DOHH2 (cell line): ENCODE measurements at regions not wholly inside any gene's neighbourhood (a gene's known extent, or its start where the extent isn't known, plus 50 kb on each side); places are given as distances from the start of the nearest gene placed in this dataset.

Experiments
- H3F3A ChIP-seq: fragments of 200-600 bp; sonication (generic), shearing (Covaris generic); 2 replicates; pipeline ENCODE4 v1.6.0; 2016; ENCODE audit warnings: antibody characterized with exemption, mild to moderate bottlenecking; ENCODE audit not compliant: control insufficient read depth, insufficient read depth
- H3K27ac ChIP-seq: fragments of 200-600 bp; sonication (generic); 2 replicates; pipeline ENCODE4 v1.5.1; 2014; ENCODE audit warnings: low read depth, mild to moderate bottlenecking, low read length, moderate library complexity
- H3K27me3 ChIP-seq: fragments of 200-600 bp; sonication (generic); 2 replicates; pipeline ENCODE4 v1.6.1; 2014; ENCODE audit warnings: mild to moderate bottlenecking, low read length, mixed read lengths; ENCODE audit not compliant: control insufficient read depth
- H3K36me3 ChIP-seq: fragments of 200-600 bp; sonication (generic); 2 replicates; pipeline ENCODE4 v1.6.1; 2014; ENCODE audit warnings: mild to moderate bottlenecking, low read length, moderate library complexity, mixed read lengths; ENCODE audit not compliant: control insufficient read depth
- H3K4me1 ChIP-seq: fragments of 200-600 bp; sonication (generic); 2 replicates; pipeline ENCODE4 v1.6.1; 2014; ENCODE audit warnings: mild to moderate bottlenecking, low read length, mixed read lengths; ENCODE audit not compliant: control insufficient read depth
- H3K4me2 ChIP-seq: fragments of 200-600 bp; sonication (generic); 2 replicates; pipeline ENCODE4 v1.6.0; 2014; ENCODE audit warnings: mild to moderate bottlenecking, low read length, moderate library complexity
- H3K4me3 ChIP-seq: fragments of 200-600 bp; sonication (generic); 2 replicates; pipeline ENCODE4 v1.5.1; 2014; ENCODE audit warnings: mild to moderate bottlenecking, low read length, mixed read lengths
- H3K79me2 ChIP-seq: fragments of 200-600 bp; sonication (generic); 2 replicates; pipeline ENCODE4 v1.6.1; 2014; ENCODE audit warnings: mild to moderate bottlenecking, low read length, mixed read lengths; ENCODE audit not compliant: control insufficient read depth
- H3K9me2 ChIP-seq: fragments of 200-600 bp; sonication (generic); replicated peaks from 2 replicates; pipeline ENCODE4 v1.6.1; 2014; ENCODE audit warnings: mild to moderate bottlenecking, low read length, mixed read lengths; ENCODE audit not compliant: control insufficient read depth
- H3K9me3 ChIP-seq: fragments of 200-600 bp; sonication (generic); 2 replicates; pipeline ENCODE4 v1.6.1; 2014; ENCODE audit warnings: antibody characterized with exemption, low read length, mixed read lengths; ENCODE audit not compliant: control insufficient read depth, insufficient read depth
- H4K20me1 ChIP-seq: fragments of 200-600 bp; sonication (generic); 2 replicates; pipeline ENCODE4 v1.6.0; 2014; ENCODE audit warnings: low read depth, mild to moderate bottlenecking, antibody characterized with exemption, low read length, moderate library complexity; ENCODE audit not compliant: control insufficient read depth, insufficient read depth
- CTCF ChIP-seq: fragments of 200-600 bp; sonication (generic); IDR thresholded peaks from one replicate; pipeline ENCODE4 v1.5.1; 2014; ENCODE audit warnings: antibody characterized with exemption, mild to moderate bottlenecking, low read depth, low read length; ENCODE audit not compliant: poor library complexity, severe bottlenecking
- EZH2phosphoT487 ChIP-seq: fragments of 200-600 bp; sonication (generic); IDR thresholded peaks from 2 replicates; pipeline ENCODE4 v1.6.1; 2017; ENCODE audit warnings: borderline replicate concordance, mild to moderate bottlenecking, antibody characterized with exemption, low read length, moderate library complexity, mixed read lengths

- no peak overlapping the region for H3K4me3 ChIP-seq
- no peaks in the 10 kb centered on the region for H3K4me1 ChIP-seq
- no peak overlapping the region for H3K27ac ChIP-seq
- H3K4me2 ChIP-seq = no peak overlapping the region
- H3K36me3 ChIP-seq = no peaks in the 10 kb centered on the region
- H3F3A ChIP-seq = no peaks in the 10 kb centered on the region
- no peaks in the 10 kb centered on the region for H3K9me2 ChIP-seq
- peaks cover 11% of the 10 kb centered on the region; the same call in 1 of the 2 replicates for H3K9me3 ChIP-seq
- no peak for TF ChIP-seq EZH2phosphoT487
- TF ChIP-seq CTCF = no peak
- H3K27me3 ChIP-seq = no peaks in the 10 kb centered on the region
- no peaks in the 10 kb centered on the region for H4K20me1 ChIP-seq
- H3K79me2 ChIP-seq = no peaks in the 10 kb centered on the region
Measured at GRCh38 chr21:17048974-17049373, 463.9 kb upstream of the CXADR start.

DNA sequence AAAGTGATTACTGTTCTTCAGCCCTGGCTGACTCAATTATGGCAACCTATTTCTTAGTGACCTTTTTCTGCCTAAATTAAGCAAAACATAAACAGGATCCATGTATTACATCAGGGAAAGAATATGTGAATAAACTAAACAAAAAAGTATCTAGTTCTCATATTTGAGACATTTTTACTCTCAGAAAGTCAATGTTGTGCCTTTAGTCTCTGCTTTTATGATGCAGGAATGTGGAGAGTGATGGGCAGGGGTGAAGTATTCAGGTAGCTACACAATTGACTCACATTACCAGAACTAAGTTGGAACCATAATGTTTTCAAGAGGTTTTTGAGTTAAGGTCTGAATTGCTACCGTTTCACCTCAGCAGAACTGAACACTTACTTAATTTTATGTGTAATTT, 462.7 kb upstream of the CXADR start:
- H4K20me1 ChIP-seq = no peaks in the 10 kb centered on the region
- no peak overlapping the region for H3K4me2 ChIP-seq
- H3K79me2 ChIP-seq = no peaks in the 10 kb centered on the region
- no peaks in the 10 kb centered on the region for H3K27me3 ChIP-seq
- no peak overlapping the region for H3K4me3 ChIP-seq
- H3K9me3 ChIP-seq = peaks cover 11% of the 10 kb centered on the region; the same call in 1 of the 2 replicates
- H3K4me1 ChIP-seq = no peaks in the 10 kb centered on the region
- H3F3A ChIP-seq = no peaks in the 10 kb centered on the region
- no peak overlapping the region for H3K27ac ChIP-seq
- no peaks in the 10 kb centered on the region for H3K9me2 ChIP-seq
- no peak for TF ChIP-seq EZH2phosphoT487
- no peak for TF ChIP-seq CTCF
- no peaks in the 10 kb centered on the region for H3K36me3 ChIP-seq

DNA sequence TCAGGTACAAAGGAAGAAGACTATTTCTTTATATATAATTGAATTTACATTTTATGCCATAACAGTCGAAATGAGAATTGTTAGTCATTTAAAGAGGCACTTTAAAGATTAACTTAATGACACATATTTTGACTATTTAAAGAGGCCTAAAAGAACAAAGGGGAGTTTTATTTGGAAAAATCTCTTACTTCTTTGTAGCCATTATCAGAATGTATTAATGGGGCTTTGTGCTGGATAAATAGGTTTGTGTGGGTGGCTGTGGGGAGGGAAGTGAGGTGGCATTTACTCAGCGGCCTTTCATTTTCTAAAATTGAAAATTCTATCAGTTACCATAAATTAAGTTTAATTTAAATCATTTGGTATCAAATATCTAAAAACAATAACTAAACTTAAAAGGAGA, 462.2 kb upstream of the CXADR start:
- Histone ChIP-seq H3F3A (no peaks in the 10 kb centered on the region), H3K9me2 (no peaks in the 10 kb centered on the region), H4K20me1 (no peaks in the 10 kb centered on the region), H3K27ac (no peak overlapping the region), H3K9me3 (peaks cover 11% of the 10 kb centered on the region; the same call in 1 of the 2 replicates), H3K4me2 (no peak overlapping the region), H3K4me1 (no peaks in the 10 kb centered on the region), H3K27me3 (no peaks in the 10 kb centered on the region), H3K4me3 (no peak overlapping the region), H3K79me2 (no peaks in the 10 kb centered on the region), H3K36me3 (no peaks in the 10 kb centered on the region)
- no peak for TF ChIP-seq EZH2phosphoT487
- TF ChIP-seq CTCF = no peak

DNA sequence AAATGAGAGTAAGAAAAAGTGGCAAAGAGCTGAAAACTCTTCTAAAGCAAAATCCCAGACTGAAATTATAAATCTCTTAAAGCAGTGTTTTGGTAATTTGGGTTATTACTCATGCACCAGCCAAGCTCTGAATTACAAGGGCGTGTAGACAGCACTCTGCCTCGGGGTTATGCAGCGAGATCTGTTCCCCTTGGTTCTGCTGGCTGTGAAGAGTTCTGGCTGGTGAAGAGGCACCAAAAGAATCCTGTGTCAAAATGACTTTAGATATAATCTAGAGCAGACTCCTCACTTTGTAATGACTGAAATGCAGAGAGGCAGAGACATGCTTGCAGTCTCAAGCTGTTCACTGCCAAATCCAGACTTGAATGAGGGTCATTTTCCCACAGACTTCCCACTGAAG, 461.8 kb upstream of the CXADR start:
- H3K4me3 ChIP-seq = no peak overlapping the region
- no peaks in the 10 kb centered on the region for H3F3A ChIP-seq
- no peaks in the 10 kb centered on the region for H3K4me1 ChIP-seq
- H3K27me3 ChIP-seq = no peaks in the 10 kb centered on the region
- no peaks in the 10 kb centered on the region for H3K9me2 ChIP-seq
- H3K9me3 ChIP-seq = peaks cover 11% of the 10 kb centered on the region; the same call in 1 of the 2 replicates
- H3K27ac ChIP-seq = no peak overlapping the region
- TF ChIP-seq CTCF (no peak), EZH2phosphoT487 (no peak)
- H3K4me2 ChIP-seq = no peak overlapping the region
- H4K20me1 ChIP-seq = no peaks in the 10 kb centered on the region
- H3K36me3 ChIP-seq = no peaks in the 10 kb centered on the region
- H3K79me2 ChIP-seq = no peaks in the 10 kb centered on the region
